Glutamatergic neuron (in vitro differentiated cells): ENCODE measurements at regions not wholly inside any gene's neighbourhood (a gene's known extent, or its start where the extent isn't known, plus 50 kb on each side); places are given as distances from the start of the nearest gene placed in this dataset.
"Not testable (repeated sequence)": the region's sequence is repeated elsewhere in the genome, so short reads cannot be mapped to it uniquely, and the experiment has no call there.

Experiments
- DNase-seq: peaks from one replicate; pipeline ENCODE4 v3.0.0; 2022
- H3K27ac Mint-ChIP-seq: one replicate; pipeline ENCODE4 v1.8.0; 2020; ENCODE audit warnings: mild to moderate bottlenecking, mixed read lengths, inconsistent platforms; ENCODE audit not compliant: unreplicated experiment
- H3K27me3 Mint-ChIP-seq: one replicate; pipeline ENCODE4 v1.8.0; 2020; ENCODE audit warnings: mild to moderate bottlenecking, moderate library complexity, mixed read lengths, inconsistent platforms; ENCODE audit not compliant: unreplicated experiment
- H3K36me3 Mint-ChIP-seq: one replicate; pipeline ENCODE4 v1.8.0; 2020; ENCODE audit warnings: mild to moderate bottlenecking, mixed read lengths, inconsistent platforms; ENCODE audit not compliant: unreplicated experiment
- H3K4me1 Mint-ChIP-seq: one replicate; pipeline ENCODE4 v1.8.0; 2020; ENCODE audit warnings: mild to moderate bottlenecking, low read depth, mixed read lengths, inconsistent platforms; ENCODE audit not compliant: unreplicated experiment
- H3K4me3 Mint-ChIP-seq: one replicate; pipeline ENCODE4 v1.8.0; 2020; ENCODE audit warnings: mild to moderate bottlenecking, mixed read lengths, inconsistent platforms; ENCODE audit not compliant: unreplicated experiment
- H3K9me3 Mint-ChIP-seq: one replicate; pipeline ENCODE4 v1.8.0; 2020; ENCODE audit warnings: mild to moderate bottlenecking, moderate library complexity, mixed read lengths, inconsistent platforms; ENCODE audit not compliant: unreplicated experiment
- TF ChIP-seq, protein P1 (sequence below): fragments of 200-600 bp; sonication (generic); IDR thresholded peaks from one replicate; pipeline ENCODE4 v1.5.0; 2021; ENCODE audit not compliant: partially characterized antibody, unreplicated experiment

DNA sequence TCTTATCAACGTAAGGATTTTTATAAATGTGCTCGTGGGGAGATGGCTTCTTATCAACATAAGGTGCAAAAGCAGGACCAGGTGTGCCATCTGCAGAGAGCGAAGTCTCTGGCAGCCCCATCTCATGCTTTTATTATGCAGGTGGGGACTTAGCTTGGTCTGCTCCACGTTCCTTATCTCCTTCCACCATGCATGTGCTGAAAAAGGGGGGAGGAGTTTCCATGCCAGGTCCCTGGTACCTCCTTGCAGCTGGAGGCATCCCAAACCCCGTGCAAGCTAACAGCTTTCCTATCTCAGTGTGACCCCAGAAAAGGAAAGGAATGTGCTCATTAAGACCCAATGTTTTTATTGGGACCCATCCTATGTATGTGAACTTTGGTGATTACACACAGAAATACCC is 608.5 kb downstream of the TMEM121 start:
- Mint-ChIP-seq H3K4me3 (no peak overlapping the region), H3K4me1 (no peaks in the 10 kb centered on the region), H3K9me3 (peaks cover 9% of the 10 kb centered on the region), H3K27me3 (no peaks in the 10 kb centered on the region), H3K36me3 (peaks cover 7% of the 10 kb centered on the region), H3K27ac (no peak overlapping the region)
- TF ChIP-seq, protein P1, sequence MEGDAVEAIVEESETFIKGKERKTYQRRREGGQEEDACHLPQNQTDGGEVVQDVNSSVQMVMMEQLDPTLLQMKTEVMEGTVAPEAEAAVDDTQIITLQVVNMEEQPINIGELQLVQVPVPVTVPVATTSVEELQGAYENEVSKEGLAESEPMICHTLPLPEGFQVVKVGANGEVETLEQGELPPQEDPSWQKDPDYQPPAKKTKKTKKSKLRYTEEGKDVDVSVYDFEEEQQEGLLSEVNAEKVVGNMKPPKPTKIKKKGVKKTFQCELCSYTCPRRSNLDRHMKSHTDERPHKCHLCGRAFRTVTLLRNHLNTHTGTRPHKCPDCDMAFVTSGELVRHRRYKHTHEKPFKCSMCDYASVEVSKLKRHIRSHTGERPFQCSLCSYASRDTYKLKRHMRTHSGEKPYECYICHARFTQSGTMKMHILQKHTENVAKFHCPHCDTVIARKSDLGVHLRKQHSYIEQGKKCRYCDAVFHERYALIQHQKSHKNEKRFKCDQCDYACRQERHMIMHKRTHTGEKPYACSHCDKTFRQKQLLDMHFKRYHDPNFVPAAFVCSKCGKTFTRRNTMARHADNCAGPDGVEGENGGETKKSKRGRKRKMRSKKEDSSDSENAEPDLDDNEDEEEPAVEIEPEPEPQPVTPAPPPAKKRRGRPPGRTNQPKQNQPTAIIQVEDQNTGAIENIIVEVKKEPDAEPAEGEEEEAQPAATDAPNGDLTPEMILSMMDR, result no peak
- DNase-seq, result no peak

DNA sequence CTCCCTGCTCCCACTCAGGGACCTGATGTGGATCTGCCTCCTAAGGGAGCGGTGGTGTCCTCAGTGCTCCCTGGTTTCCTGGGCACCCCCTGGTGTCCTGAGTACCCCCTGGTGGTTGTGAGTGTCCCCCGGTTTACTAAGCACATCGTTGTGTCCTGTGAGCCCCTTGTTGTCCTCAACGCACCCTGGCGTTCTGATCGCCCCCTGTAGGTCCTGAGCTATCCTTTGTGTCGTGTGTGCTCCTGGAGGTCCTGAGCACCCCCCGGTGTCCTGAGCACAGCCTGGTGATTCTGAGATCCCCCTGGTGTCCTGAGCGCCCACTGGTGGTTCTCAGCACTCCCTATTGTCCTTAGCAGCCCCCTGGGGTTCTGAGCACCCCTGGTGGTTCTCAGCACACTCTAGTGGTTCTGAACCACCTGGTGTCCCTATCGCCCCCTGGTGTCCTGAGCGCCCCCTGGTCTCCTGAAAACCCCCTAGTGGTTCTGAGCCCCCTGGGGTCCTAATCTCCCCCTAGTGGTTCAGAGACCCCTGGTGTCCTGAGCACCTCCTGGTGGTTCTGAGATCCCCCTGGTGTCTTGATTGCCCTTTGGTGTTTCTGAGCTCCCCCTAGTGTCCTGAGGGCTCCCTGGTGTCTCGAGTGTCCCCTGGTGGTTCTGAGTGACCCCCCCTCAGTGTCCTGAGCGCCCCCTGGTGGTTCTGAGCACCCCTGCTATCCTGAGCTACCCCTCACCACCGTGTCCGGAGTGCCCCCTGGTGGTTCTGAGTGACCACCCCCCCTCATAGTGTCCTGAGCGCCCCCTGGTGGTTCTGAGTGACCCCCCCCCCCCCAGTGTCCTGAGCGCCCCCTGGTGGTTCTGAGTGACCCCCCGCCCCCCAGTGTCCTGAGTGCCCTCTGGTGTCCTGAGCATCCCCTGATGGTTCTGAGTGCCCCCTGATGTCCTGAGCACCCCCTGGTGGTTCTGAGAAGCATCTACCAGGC is 615.1 kb downstream of the TMEM121 start:
- H3K4me3 Mint-ChIP-seq, result no peak overlapping the region
- peaks cover 6% of the 10 kb centered on the region for H3K9me3 Mint-ChIP-seq
- TF ChIP-seq, protein P1, result no peak
- no peaks in the 10 kb centered on the region for H3K4me1 Mint-ChIP-seq
- H3K36me3 Mint-ChIP-seq, result peaks cover 10% of the 10 kb centered on the region
- peaks cover 2% of the 10 kb centered on the region for H3K27me3 Mint-ChIP-seq
- H3K27ac Mint-ChIP-seq, result no peak overlapping the region
- no peak for DNase-seq

DNA sequence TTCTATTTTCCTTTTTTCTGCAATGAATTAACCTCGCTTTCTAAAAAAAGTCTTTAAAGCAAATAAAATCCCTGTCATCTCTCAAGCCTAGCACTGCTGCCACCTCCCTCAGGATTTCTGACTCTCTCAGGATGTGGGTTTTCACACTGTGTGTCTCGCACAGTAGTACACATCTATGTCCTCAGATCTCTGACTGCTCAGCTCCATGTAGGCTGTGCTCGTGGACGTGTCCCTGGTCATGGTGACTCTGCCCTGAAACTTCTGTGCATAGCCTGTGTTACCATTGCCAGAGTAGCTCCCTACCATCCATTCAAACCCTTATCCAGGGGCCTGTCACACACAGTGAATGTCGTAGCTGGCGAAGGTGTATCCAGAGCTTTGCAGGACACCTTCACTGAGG is 619.3 kb downstream of the TMEM121 start:
- peaks cover 12% of the 10 kb centered on the region for H3K9me3 Mint-ChIP-seq

DNA sequence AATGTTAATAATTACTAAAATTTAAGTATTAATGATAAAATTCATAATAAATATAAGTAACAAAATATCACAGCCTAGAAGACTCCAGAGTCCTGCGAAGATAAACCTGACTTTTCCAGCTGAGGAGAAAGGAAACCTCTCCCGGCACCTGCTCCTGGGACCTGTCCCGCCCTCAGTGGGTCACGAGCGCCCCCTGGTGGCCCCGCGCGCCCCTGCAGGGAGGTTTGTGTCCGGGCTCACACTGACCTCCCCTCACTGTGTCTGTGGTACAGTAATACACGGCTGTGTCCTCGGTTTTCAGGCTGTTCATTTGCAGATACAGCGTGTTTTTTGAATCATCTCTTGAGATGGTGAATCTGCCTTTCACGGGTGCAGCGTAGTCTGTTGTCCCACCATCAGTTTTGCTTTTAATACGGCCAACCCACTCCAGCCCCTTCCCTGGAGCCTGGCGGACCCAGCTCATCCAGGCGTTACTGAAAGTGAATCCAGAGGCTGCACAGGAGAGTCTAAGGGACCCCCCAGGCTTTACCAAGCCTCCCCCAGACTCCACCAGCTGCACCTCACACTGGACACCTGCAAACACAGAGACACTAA is 627.1 kb downstream of the TMEM121 start:
- DNase-seq, result peak; percentile 34
- TF ChIP-seq, protein P1, result peak; percentile 53
- H3K36me3 Mint-ChIP-seq, H3K9me3 Mint-ChIP-seq, H3K27ac Mint-ChIP-seq, H3K4me3 Mint-ChIP-seq, H3K27me3 Mint-ChIP-seq, H3K4me1 Mint-ChIP-seq: not testable (repeated sequence)

More for the DNA sequence above, 619.3 kb downstream of the TMEM121 start:
- DNase-seq, H3K36me3 Mint-ChIP-seq, H3K27ac Mint-ChIP-seq, H3K4me3 Mint-ChIP-seq, H3K27me3 Mint-ChIP-seq, H3K4me1 Mint-ChIP-seq: not testable (repeated sequence)

DNA sequence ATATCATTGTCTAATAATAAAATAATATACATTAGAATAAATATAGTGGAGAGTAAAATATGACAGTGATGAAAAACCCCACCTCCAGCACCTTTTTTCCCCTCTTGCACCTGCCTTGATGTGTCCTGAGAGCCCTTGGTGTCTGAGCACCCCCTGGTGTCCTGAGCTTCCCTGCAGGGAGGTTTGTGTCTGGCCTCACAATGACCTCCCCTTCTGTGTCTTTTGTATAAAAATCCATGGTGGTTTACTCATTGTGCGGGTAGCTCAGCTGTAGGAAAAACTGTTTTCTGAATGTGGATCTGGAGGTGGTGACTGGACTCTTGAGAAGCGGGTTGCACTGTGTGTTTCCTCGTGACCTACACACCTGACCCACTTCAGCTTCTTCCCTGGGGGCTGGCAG is 636.9 kb downstream of the TMEM121 start:
- Mint-ChIP-seq H3K27me3 (peaks cover 5% of the 10 kb centered on the region), H3K27ac (no peak overlapping the region), H3K4me3 (no peak overlapping the region), H3K36me3 (peaks cover 11% of the 10 kb centered on the region), H3K4me1 (no peaks in the 10 kb centered on the region), H3K9me3 (peaks cover 21% of the 10 kb centered on the region)
- DNase-seq, result no peak
- TF ChIP-seq, protein P1, result no peak

DNA sequence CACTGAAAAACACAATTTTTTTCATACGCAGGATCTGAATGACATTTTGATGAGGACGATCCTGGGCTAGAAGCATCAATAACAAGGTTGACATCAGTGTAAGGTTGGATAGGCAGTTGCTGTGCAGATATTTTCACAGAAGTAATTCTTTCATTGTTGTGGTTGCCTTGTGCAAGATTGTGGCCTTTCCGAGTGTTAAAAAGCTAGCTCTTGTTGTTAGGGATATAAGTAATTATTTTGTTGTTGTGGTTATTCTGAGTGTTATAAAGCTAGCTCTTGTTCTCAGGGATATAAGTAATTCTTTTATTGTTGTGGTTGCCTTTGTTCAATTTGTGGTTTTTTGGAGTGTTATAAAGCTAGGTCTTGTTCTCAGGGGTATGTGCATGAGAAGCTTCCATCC is 637.4 kb downstream of the TMEM121 start:
- Mint-ChIP-seq H3K9me3 (peaks cover 21% of the 10 kb centered on the region), H3K36me3 (peaks cover 11% of the 10 kb centered on the region)
- DNase-seq, H3K4me1 Mint-ChIP-seq, H3K27ac Mint-ChIP-seq, H3K4me3 Mint-ChIP-seq, H3K27me3 Mint-ChIP-seq: not testable (repeated sequence)
